HG03066 (cell line): ENCODE measurements at regions not wholly inside any gene's neighbourhood (a gene's known extent, or its start where the extent isn't known, plus 50 kb on each side); places are given as distances from the start of the nearest gene placed in this dataset.

Experiments
- ATAC-seq: cut with Tn5 transposase; IDR thresholded peaks from one replicate; pipeline ENCODE4 v1.9.1; 2021; ENCODE audit warnings: low read depth; ENCODE audit not compliant: unreplicated experiment

DNA sequence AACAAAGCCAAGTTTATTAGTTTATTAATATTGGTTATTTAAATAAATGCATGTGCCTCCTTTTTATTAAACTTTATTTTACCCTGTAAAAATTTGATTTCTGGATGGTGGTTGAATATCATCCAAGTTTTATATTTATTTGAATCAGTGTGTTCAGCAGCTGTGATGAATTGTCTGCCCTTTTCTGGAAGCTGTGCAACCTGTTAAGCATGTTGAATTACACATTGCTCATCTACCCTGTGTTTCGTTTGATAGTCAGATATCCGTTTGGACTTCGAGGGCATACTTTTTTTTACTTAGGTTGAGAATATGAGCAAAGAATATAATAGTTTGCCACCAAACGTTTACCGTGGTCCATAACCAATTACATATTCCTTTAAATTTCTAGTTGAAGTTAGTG, 95.8 kb upstream of the TENM3 start:
- no peak for ATAC-seq

DNA sequence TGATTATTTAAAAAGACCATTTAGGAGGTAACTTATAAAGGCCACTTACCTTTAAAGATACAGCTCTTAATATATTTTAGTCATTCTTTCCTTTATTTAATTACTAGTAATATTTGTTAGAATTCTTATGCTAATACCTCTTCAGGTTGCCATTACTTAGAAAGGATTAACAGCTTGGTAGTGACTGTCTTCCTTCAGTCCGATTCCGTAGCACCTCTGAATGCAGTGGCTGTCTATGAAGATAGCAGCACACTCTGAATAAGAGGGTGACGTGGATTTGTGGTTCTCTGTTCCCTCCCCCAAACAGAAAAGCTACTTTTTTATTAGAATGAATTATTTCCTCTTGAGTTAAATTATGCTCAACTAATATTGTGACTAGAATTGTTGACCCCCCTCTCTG, 92.6 kb upstream of the TENM3 start:
- ATAC-seq = no peak

DNA sequence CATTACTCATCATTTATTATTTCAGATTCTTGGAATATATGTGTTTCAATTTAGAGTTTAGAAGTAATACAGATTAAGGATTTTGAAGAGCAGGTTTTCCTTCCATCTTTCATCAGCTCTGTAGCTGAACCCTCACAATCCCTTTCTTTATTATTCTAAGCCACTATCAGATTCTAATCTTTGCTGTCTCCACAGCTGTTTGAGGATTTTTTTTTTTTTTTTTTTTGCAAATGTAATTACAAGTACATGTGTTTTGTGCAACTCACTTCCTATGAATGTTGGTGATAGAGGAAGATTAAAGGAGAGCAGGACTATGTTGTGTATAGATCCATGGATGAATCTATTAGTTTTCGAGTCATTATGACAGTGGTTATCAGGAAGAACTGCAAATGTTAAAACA, 87.4 kb upstream of the TENM3 start:
- no peak for ATAC-seq

DNA sequence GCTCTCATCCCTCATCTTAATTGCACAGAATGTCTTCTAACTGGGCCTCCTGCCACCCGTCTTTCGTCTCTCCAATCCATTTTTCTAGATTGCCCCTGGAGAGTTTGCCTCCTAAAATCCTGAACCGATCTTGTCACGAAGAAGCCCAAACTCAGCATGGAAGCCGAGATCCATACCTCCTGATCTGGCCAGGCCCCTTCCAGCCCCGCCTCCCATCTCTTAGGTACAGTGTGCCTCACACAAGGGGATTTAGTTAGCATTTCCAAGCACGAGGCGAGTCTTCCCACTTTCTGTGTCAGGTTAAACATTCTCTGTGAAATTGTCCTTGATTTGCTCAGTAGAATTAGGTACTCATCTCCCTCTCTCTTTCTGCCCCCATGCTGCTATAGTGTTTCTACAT, 80.0 kb upstream of the TENM3 start:
- ATAC-seq = no peak

- ATAC-seq = no peak
Measured at GRCh38 chr4:182169572-182169971, 73.6 kb upstream of the TENM3 start.

GRCh38 chr4:182169987-182170386, 73.2 kb upstream of the TENM3 start:
- ATAC-seq = no peak

DNA sequence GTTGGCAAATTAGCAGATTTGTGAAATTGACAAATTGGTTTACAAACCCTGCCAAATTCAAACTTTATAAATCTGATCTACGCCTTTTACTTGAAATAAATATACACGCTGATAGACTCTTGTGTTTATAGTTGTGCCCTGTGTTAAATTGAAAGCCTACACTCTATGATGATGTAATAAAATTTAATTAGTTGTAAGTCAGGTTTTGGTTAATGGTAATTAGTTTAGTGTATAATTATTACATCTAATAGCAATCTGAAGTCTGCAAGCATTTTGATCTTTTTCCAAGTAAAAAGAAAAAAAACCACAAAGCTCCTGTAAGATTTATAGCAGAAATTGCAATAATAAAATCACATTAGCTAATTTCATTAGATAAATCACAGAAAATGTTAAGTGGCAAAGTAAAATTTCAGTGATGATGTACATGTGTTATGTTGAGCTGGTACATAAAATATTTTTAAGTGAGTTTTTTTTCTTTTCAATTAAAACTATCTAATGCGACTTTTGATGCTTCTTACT, 72.7 kb upstream of the TENM3 start:
- ATAC-seq = no peak

GRCh38 chr4:182174979-182175378, 68.2 kb upstream of the TENM3 start:
- no peak for ATAC-seq

DNA sequence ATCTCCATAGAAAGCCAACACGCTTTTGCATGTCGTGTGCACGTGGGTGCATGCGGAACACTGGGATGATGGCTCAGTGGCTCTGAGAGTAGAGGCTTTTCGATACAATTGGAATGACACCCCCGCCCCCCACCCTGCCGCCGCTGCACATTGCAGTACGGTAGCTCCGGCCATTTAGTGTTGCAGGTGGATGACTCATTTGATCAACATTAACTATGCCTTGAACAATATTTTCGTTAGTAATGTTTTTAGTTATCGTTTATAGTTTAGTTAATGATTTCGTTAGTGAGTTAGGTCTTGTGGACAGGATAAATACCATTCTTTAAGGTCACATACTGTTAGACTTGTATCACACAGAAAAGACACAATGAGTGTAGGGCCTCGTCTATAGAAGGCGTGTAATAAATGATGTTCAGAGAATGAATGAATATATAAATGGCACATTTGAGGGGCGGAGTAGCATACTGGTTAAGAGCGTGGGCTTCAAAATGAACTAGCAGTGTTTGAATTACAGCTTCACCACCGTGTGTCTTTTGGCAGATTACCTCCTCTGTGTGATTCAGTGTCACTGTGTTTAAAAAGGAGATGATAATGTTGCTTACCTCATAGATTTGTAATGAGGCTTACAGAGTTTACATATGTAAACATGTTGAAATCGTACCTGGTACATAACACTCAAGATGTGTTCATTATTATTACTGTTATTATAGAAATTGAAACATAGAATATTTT, 67.2 kb upstream of the TENM3 start:
- ATAC-seq = no peak

DNA sequence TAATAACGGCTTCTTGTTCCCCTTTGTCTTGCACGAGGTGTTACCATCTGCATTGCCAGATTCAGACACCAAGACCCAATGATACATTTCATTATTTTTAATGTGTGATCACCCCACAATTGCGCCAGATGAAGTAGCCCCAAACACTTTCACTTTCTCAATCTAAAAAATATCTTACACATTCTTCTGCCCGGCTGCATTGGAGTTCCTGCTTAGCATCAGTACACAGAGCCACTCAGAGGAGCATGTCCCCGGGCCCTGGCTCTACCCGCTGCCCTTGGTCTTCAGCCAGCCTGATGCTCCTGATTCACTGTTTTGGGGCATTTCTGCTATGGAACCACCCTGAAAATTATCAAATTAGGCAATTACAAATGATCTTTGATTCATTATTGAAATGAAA, 66.0 kb upstream of the TENM3 start:
- ATAC-seq = no peak

DNA sequence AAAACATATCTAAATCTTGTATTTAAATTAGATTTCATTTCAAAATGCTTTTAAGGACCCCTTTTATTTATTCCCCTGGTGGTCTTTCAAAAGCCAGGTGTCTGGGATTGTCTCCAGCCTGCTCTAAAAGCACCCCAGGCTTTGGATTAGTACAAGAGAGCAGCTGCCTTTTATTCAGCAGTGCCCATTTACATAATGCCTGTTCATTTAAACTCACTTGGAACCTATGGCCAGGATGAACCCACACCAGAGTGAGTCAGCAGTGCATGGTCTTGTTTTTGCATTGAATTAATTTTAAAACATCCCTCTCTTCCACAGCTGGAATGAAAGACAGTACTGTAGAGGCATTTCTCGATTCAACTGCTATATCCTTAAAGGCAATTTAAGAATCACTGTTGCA, 64.1 kb upstream of the TENM3 start:
- ATAC-seq = no peak

GRCh38 chr4:182179751-182180150, 63.5 kb upstream of the TENM3 start:
- ATAC-seq = no peak

DNA sequence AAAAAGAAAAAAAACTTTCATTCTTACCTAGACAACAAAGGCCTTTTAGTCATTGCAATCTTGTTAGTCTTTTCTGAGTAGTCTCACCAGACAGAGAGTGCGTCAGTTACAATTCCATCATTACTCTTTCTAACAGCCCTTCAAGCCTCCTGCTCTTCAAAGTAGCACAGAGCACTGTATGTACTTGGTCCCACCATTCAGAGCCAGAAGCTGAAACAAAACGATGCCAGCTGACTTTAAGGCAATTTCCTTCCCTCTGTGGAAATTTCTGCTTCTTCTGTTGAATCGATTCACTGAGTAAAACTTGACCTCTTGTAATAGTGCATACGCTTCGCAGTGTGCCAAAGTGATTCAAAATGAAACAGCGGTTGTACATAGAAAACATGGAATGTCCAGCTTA, 57.7 kb upstream of the TENM3 start:
- ATAC-seq = no peak

DNA sequence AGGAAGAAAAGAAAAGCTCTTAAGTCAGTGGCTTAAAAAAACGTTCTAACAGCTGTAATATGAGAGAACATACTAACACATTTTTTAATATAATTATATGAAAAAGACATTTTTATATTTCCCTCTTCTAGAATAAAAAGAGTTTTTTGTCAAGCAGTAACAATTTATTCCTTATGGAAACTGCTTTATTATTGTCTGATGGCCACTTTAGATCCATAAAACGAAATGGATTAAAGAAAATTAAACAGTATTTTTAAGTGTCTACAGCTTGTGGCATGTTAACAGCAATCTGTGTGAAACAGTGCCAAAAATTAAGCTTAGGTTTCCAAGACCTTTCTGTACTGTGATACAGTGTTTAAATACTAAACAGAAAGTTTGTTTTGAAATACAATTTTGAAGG, 55.5 kb upstream of the TENM3 start:
- ATAC-seq = no peak

- ATAC-seq = no peak
Measured at GRCh38 chr4:182188622-182189021, 54.6 kb upstream of the TENM3 start.

DNA sequence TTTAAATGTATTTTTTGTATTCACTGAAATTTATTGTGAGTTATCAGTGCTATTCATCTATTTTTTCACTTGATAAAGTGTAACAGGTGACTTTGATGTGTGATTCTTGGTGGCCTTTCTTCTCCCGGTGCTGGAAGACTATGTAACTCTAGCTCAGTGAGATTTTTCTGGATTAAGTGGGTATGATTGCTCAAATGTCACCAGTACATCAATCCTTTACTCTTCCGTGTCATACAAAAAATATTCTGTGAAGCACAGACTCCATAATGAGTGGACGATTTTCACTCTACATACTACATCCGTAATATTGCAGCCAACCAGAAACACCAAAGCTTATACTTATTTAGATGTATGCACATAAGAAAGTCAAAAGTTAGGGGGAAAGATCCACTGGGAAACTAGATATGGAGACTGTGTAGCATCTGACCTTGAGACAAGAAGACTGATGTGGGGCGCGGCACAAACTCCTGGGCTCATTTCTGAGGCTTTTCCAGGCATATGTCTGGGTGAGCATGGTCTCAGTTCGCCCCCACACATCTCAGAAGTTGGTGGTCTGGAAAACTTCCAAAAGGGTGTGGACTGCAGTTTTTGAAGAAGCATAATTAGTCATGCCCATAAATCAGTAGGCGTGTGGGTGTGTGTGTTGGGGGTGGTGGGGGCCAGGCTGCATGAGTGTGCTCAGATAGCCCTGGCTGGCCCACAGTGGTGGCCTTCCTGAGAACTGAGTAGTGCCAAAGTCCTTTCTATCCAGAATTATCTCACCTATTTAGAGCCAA, 53.9 kb upstream of the TENM3 start:
- ATAC-seq = no peak

DNA sequence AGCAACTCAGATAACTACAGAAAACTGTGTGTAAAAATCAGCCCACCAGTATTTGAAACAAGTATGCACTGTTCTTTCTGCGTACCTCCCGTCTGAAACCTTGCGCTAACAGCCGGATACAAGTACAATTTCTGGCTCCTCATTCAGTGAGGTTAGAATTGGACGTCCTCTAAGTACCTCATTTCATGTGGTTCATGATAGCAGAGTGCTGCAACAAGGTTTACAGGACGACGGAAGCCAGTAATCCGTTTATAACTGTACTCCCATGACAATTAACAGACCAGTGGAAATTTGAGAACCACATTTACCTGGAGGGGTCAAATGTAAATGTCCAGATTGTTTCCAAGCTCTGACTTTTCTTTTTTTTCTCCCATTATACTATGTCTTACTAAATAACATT, 52.9 kb upstream of the TENM3 start:
- no peak for ATAC-seq

DNA sequence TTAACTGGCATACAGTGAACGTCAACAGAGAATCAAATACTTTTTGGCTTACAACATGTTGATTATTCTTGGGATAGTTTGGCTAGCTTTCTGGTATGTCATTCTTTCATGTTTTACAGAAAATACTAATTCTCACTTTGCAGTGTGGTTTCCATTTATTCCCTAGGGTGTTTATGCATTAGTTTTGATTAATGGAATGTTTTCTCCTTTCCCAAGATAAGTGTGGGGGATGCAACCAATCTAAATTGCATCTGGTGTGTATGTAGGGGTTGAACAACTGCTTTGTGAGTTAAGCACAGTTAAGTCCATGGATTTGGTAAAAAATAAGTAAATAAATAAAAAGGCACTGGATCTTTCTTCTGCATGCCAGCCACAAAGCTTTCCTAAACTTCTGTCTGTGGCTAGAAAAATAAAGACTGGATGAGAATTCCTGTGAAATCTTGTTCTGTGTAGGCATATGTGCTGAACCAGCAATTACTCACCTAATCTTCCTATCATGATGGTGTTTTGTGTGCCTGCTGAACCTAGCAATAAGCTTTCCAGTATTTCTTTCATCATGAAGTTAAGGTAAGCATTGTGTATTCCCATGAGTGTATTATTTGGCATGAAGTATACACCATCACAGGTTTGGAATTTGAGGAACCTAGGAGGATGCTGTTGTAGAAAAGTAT, 50.6 kb upstream of the TENM3 start:
- ATAC-seq = no peak

DNA sequence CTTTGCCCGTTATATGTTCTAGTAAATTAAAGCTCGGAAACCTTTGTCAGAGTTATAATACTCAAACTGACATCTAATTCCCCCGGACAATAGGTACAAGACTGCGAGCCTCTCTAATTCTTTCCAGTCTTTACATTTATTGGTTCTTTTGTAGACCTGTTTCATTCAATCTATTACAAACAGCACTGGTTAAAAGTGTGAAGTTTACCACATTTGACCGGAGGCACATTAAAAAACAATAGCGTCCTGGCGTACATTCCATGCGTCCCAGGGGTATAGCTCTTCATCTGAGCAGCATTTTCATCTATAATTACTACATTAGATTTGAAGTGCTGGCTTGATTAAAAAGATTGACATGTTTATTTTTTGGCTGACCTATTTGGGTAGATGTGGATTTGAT, 49.9 kb upstream of the TENM3 start:
- ATAC-seq = no peak
